HEK293 (cell line): ENCODE measurements at regions not wholly inside any gene's neighbourhood (a gene's known extent, or its start where the extent isn't known, plus 50 kb on each side); places are given as distances from the start of the nearest gene placed in this dataset.

Experiments used
- CTCF ChIA-PET: fragments of 350-600 bp; formaldehyde crosslinking; extraction: SDS; loops from one replicate; lab custom pipeline; 2021; ENCODE audit warnings: antibody characterized with exemption; lab: Yijun Ruan, JAX
- POLR2A ChIA-PET: fragments of 300-600 bp; formaldehyde crosslinking; extraction: SDS; loops from one replicate; lab custom pipeline; 2020; ENCODE audit warnings: antibody characterized with exemption, inconsistent platforms; lab: Yijun Ruan, JAX
- H3K27ac ChIP-seq: fragments of 200-500 bp; sonication (Bioruptor generic); 2 replicates; pipeline ENCODE4 v1.5.1; 2014; ENCODE audit warnings: low read depth, low read length, control low read depth, inconsistent platforms; ENCODE audit errors: extremely low read depth
- H3K36me3 ChIP-seq, 2 experiments: fragments of 200-500 bp in 1 of 2; sonication (Bioruptor generic) in 1 of 2; 1 replicate in 1 of 2; 2 replicates in 1 of 2; pipeline ENCODE4 v1.5.1; 2014 to 2017; ENCODE audit warnings: inconsistent platforms in 2 of 2, low read length in 2 of 2; ENCODE audit not compliant: control insufficient read depth in 2 of 2, insufficient read depth in 1 of 2
- H3K4me1 ChIP-seq: fragments of 200-500 bp; sonication (Bioruptor generic); 2 replicates; pipeline ENCODE4 v1.5.1; 2014; ENCODE audit warnings: mild to moderate bottlenecking, low read length, inconsistent platforms; ENCODE audit not compliant: control insufficient read depth, insufficient read depth
- H3K4me3 ChIP-seq: 2 replicates; pipeline ENCODE4 v1.5.1; 2011; ENCODE audit warnings: low read depth, mild to moderate bottlenecking, control low read depth, low read length, moderate library complexity
- H3K9me3 ChIP-seq: fragments of 200-500 bp; sonication (Bioruptor generic); 2 replicates; pipeline ENCODE4 v1.5.1; 2014; ENCODE audit warnings: low read depth, low read length, inconsistent platforms; ENCODE audit not compliant: control insufficient read depth, insufficient read depth
- BCL11A ChIP-seq: fragments of 450-650 bp; formaldehyde crosslinking; IDR thresholded peaks from 2 replicates; pipeline ENCODE4 v1.5.1; 2016; ENCODE audit warnings: low read depth, missing biosample characterization, missing genetic modification characterization
- BCL11B ChIP-seq: fragments of 450-650 bp; formaldehyde crosslinking; IDR thresholded peaks from 2 replicates; pipeline ENCODE4 v1.5.1; 2016; ENCODE audit warnings: low read depth, missing biosample characterization, missing genetic modification characterization
- IKZF3 ChIP-seq: fragments of 450-650 bp; IDR thresholded peaks from 2 replicates; pipeline ENCODE4 v1.5.0; 2018; ENCODE audit warnings: missing biosample characterization, mild to moderate bottlenecking, missing genetic modification characterization, moderate library complexity
- KLF1 ChIP-seq: fragments of 450-650 bp; formaldehyde crosslinking; IDR thresholded peaks from 2 replicates; pipeline ENCODE4 v1.5.1; 2016; ENCODE audit warnings: missing biosample characterization, missing genetic modification characterization
- MEIS1 ChIP-seq: sonication (generic); formaldehyde crosslinking; IDR thresholded peaks from 2 replicates; pipeline ENCODE4 v1.8.1; 2022; ENCODE audit warnings: missing genetic modification reagents, mild to moderate bottlenecking, borderline replicate concordance
- PRDM1 ChIP-seq: fragments of 450-650 bp; formaldehyde crosslinking; IDR thresholded peaks from 2 replicates; pipeline ENCODE4; 2016; ENCODE audit warnings: missing biosample characterization, missing genetic modification characterization
- PRDM6 ChIP-seq: fragments of 450-650 bp; formaldehyde crosslinking; IDR thresholded peaks from 2 replicates; pipeline ENCODE4 v1.5.1; 2017; ENCODE audit warnings: missing biosample characterization, missing genetic modification characterization
- SALL2 ChIP-seq: fragments of 450-650 bp; formaldehyde crosslinking; IDR thresholded peaks from 2 replicates; pipeline ENCODE4 v1.5.0; 2017; ENCODE audit warnings: missing biosample characterization, mild to moderate bottlenecking, missing genetic modification characterization, borderline replicate concordance
- YY1 ChIP-seq: fragments of 450-650 bp; formaldehyde crosslinking; IDR thresholded peaks from 2 replicates; pipeline ENCODE4 v1.5.1; 2018; ENCODE audit warnings: missing biosample characterization, missing genetic modification characterization
- YY2 ChIP-seq: fragments of 450-650 bp; formaldehyde crosslinking; IDR thresholded peaks from 2 replicates; pipeline ENCODE4 v1.5.1; 2016; ENCODE audit warnings: missing biosample characterization, missing genetic modification characterization
- ZFP41 ChIP-seq: fragments of 450-650 bp; formaldehyde crosslinking; IDR thresholded peaks from 2 replicates; pipeline ENCODE4 v1.5.1; 2016; ENCODE audit warnings: missing biosample characterization, missing genetic modification characterization, borderline replicate concordance
- ZNF146 ChIP-seq: fragments of 450-650 bp; formaldehyde crosslinking; IDR thresholded peaks from 2 replicates; pipeline ENCODE4 v1.5.1; 2016; ENCODE audit warnings: missing biosample characterization, missing genetic modification characterization
- ZNF175 ChIP-seq: fragments of 450-650 bp; formaldehyde crosslinking; IDR thresholded peaks from 2 replicates; pipeline ENCODE4 v1.5.1; 2016; ENCODE audit warnings: missing biosample characterization, missing genetic modification characterization
- ZNF202 ChIP-seq: fragments of 450-650 bp; formaldehyde crosslinking; IDR thresholded peaks from 2 replicates; pipeline ENCODE4 v1.5.1; 2016; ENCODE audit warnings: missing biosample characterization, missing genetic modification characterization, borderline replicate concordance
- ZNF335 ChIP-seq: fragments of 450-650 bp; formaldehyde crosslinking; conservative IDR thresholded peaks from 2 replicates; pipeline ENCODE4 v1.5.1; 2016; ENCODE audit warnings: missing biosample characterization, missing genetic modification characterization
- ZNF350 ChIP-seq: fragments of 450-650 bp; formaldehyde crosslinking; IDR thresholded peaks from 2 replicates; pipeline ENCODE4 v1.5.0; 2017; ENCODE audit warnings: missing biosample characterization, mild to moderate bottlenecking, missing genetic modification characterization
- ZNF366 ChIP-seq: fragments of 450-650 bp; formaldehyde crosslinking; conservative IDR thresholded peaks from 2 replicates; pipeline ENCODE4 v1.5.1; 2016; ENCODE audit warnings: missing biosample characterization, missing genetic modification characterization
- ZNF404 ChIP-seq: fragments of 450-650 bp; formaldehyde crosslinking; IDR thresholded peaks from 2 replicates; pipeline ENCODE4 v1.5.1; 2017; ENCODE audit warnings: missing biosample characterization, missing genetic modification characterization
- ZNF423 ChIP-seq: fragments of 450-650 bp; formaldehyde crosslinking; IDR thresholded peaks from 2 replicates; pipeline ENCODE4 v1.5.1; 2016; ENCODE audit warnings: missing biosample characterization, missing genetic modification characterization
- ZNF548 ChIP-seq: fragments of 450-650 bp; formaldehyde crosslinking; IDR thresholded peaks from 2 replicates; pipeline ENCODE4 v1.5.1; 2016; ENCODE audit warnings: missing biosample characterization, missing genetic modification characterization
- ZNF558 ChIP-seq: fragments of 450-650 bp; formaldehyde crosslinking; IDR thresholded peaks from 2 replicates; pipeline ENCODE4 v1.5.1; 2016; ENCODE audit warnings: missing biosample characterization, missing genetic modification characterization
- ZNF585B ChIP-seq: fragments of 450-650 bp; formaldehyde crosslinking; IDR thresholded peaks from 2 replicates; pipeline ENCODE4 v1.5.1; 2016; ENCODE audit warnings: missing biosample characterization, missing genetic modification characterization
- ZNF596 ChIP-seq: fragments of 450-650 bp; IDR thresholded peaks from 2 replicates; pipeline ENCODE4 v1.5.0; 2018; ENCODE audit warnings: missing biosample characterization, mild to moderate bottlenecking, missing genetic modification characterization, moderate library complexity
- ZNF621 ChIP-seq: fragments of 450-650 bp; formaldehyde crosslinking; IDR thresholded peaks from 2 replicates; pipeline ENCODE4 v1.5.1; 2017; ENCODE audit warnings: missing biosample characterization, missing genetic modification characterization
- ZNF629 ChIP-seq: fragments of 450-650 bp; formaldehyde crosslinking; IDR thresholded peaks from 2 replicates; pipeline ENCODE4 v1.5.1; 2017; ENCODE audit warnings: missing biosample characterization, missing genetic modification characterization
- ZNF670 ChIP-seq: fragments of 450-650 bp; formaldehyde crosslinking; IDR thresholded peaks from 2 replicates; pipeline ENCODE4 v1.5.1; 2016; ENCODE audit warnings: missing biosample characterization, missing genetic modification characterization, low read depth
- ZNF692 ChIP-seq: fragments of 450-650 bp; formaldehyde crosslinking; IDR thresholded peaks from 2 replicates; pipeline ENCODE4 v1.5.1; 2016; ENCODE audit warnings: missing biosample characterization, missing genetic modification characterization
- ZNF747 ChIP-seq: fragments of 450-650 bp; formaldehyde crosslinking; IDR thresholded peaks from 2 replicates; pipeline ENCODE4 v1.5.1; 2016; ENCODE audit warnings: missing biosample characterization, missing genetic modification characterization
- TF ChIP-seq, protein P1 (sequence below): fragments of 450-650 bp; formaldehyde crosslinking; IDR thresholded peaks from 2 replicates; pipeline ENCODE4 v1.5.1; 2016; ENCODE audit warnings: missing biosample characterization, missing genetic modification characterization
- TF ChIP-seq, protein P2 (sequence below): fragments of 450-650 bp; IDR thresholded peaks from 2 replicates; pipeline ENCODE4 v1.5.1; 2018; ENCODE audit warnings: missing biosample characterization, mild to moderate bottlenecking, missing genetic modification characterization
- TF ChIP-seq, protein P3 (sequence below): sonication (generic); formaldehyde crosslinking; IDR thresholded peaks from 2 replicates; pipeline ENCODE4 v1.8.1; 2022; ENCODE audit warnings: mild to moderate bottlenecking, moderate library complexity, missing genetic modification reagents

GRCh38 chr14:86334355-86334754, 804.4 kb downstream of the FLRT2 start:
- Histone ChIP-seq H3K9me3 (no peaks in the 10 kb centered on the region), H3K36me3 (no peaks in the 10 kb centered on the region), H3K4me3 (no peak overlapping the region), H3K4me1 (no peaks in the 10 kb centered on the region), H3K27ac (no peak overlapping the region)
- ChIA-PET POLR2A (no interaction called here), CTCF (interaction anchor here (0.7 kb wide), 1 partner anchor 1311 kb away, joined by 3 read pairs; no protein-coding TSS in a partner anchor)
- TF ChIP-seq ZNF629: no peak
- TF ChIP-seq PRDM1 (tag by site-specific recombination): no peak
- TF ChIP-seq ZNF350: no peak
- no peak for TF ChIP-seq IKZF3 (tag by site-specific recombination)
- no peak for TF ChIP-seq ZNF146 (tag by site-specific recombination)
- no peak for TF ChIP-seq ZNF335 (tag by site-specific recombination)
- TF ChIP-seq BCL11B (tag by site-specific recombination): no peak
- no peak for TF ChIP-seq ZNF621
- no peak for TF ChIP-seq KLF1 (tag by site-specific recombination)
- no peak for TF ChIP-seq ZNF404 (tag by site-specific recombination)
- TF ChIP-seq ZNF366 (tag by site-specific recombination): no peak
- no peak for TF ChIP-seq ZNF596 (tag by site-specific recombination)
- TF ChIP-seq, protein P1, sequence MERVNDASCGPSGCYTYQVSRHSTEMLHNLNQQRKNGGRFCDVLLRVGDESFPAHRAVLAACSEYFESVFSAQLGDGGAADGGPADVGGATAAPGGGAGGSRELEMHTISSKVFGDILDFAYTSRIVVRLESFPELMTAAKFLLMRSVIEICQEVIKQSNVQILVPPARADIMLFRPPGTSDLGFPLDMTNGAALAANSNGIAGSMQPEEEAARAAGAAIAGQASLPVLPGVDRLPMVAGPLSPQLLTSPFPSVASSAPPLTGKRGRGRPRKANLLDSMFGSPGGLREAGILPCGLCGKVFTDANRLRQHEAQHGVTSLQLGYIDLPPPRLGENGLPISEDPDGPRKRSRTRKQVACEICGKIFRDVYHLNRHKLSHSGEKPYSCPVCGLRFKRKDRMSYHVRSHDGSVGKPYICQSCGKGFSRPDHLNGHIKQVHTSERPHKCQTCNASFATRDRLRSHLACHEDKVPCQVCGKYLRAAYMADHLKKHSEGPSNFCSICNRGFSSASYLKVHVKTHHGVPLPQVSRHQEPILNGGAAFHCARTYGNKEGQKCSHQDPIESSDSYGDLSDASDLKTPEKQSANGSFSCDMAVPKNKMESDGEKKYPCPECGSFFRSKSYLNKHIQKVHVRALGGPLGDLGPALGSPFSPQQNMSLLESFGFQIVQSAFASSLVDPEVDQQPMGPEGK (tag by site-specific recombination): no peak
- TF ChIP-seq YY2 (tag by site-specific recombination): no peak
- no peak for TF ChIP-seq BCL11A (tag by site-specific recombination)
- TF ChIP-seq MEIS1 (CRISPR knock-in tag): no peak
- no peak for TF ChIP-seq SALL2 (tag by site-specific recombination)
- TF ChIP-seq, protein P2, sequence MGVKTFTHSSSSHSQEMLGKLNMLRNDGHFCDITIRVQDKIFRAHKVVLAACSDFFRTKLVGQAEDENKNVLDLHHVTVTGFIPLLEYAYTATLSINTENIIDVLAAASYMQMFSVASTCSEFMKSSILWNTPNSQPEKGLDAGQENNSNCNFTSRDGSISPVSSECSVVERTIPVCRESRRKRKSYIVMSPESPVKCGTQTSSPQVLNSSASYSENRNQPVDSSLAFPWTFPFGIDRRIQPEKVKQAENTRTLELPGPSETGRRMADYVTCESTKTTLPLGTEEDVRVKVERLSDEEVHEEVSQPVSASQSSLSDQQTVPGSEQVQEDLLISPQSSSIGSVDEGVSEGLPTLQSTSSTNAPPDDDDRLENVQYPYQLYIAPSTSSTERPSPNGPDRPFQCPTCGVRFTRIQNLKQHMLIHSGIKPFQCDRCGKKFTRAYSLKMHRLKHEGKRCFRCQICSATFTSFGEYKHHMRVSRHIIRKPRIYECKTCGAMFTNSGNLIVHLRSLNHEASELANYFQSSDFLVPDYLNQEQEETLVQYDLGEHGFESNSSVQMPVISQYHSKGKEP (tag by site-specific recombination): no peak

DNA sequence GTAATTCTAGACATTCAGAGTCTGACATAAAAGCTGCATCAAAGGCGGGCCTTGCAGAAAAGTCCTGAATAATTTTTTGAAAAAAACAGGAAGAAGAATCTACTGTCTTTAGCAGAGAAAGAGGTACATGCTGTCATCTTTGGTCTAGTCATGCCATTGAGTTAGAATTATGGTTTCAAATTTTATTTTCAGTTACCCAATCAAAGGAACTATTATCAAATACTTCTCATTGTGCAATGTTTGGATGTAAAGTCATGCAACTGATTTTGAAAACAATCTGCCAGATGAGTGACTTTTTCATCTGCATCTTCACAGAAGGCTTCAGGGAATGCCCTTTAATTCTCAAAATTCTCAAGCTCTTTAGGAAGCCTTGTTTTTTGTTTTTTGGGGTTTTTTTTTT, 803.5 kb downstream of the FLRT2 start:
- H3K9me3 ChIP-seq: no peaks in the 10 kb centered on the region
- CTCF ChIA-PET: interaction anchor here (0.6 kb wide), 1 partner anchor 663 kb away, joined by 4 read pairs; no protein-coding TSS in a partner anchor
- POLR2A ChIA-PET: no interaction called here
- H3K27ac ChIP-seq: no peak overlapping the region
- H3K4me3 ChIP-seq: no peak overlapping the region
- no peaks in the 10 kb centered on the region for H3K4me1 ChIP-seq
- H3K36me3 ChIP-seq: no peaks in the 10 kb centered on the region
- TF ChIP-seq, protein P3, sequence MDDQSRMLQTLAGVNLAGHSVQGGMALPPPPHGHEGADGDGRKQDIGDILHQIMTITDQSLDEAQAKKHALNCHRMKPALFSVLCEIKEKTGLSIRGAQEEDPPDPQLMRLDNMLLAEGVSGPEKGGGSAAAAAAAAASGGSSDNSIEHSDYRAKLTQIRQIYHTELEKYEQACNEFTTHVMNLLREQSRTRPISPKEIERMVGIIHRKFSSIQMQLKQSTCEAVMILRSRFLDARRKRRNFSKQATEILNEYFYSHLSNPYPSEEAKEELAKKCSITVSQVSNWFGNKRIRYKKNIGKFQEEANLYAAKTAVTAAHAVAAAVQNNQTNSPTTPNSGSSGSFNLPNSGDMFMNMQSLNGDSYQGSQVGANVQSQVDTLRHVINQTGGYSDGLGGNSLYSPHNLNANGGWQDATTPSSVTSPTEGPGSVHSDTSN (CRISPR knock-in tag): no peak
- no peak for TF ChIP-seq PRDM6 (tag by site-specific recombination)
- TF ChIP-seq ZNF548: no peak
- no peak for TF ChIP-seq ZNF558 (tag by site-specific recombination)
- TF ChIP-seq ZFP41 (tag by site-specific recombination): no peak
- TF ChIP-seq ZNF423: no peak
- TF ChIP-seq ZNF585B (tag by site-specific recombination): no peak
- TF ChIP-seq ZNF175 (tag by site-specific recombination): no peak
- TF ChIP-seq ZNF692 (tag by site-specific recombination): no peak
- TF ChIP-seq ZNF670 (tag by site-specific recombination): no peak
- TF ChIP-seq YY1 (tag by site-specific recombination): no peak
- no peak for TF ChIP-seq ZNF747 (tag by site-specific recombination)
- TF ChIP-seq ZNF202 (tag by site-specific recombination): no peak
